GM19328 (cell line): ENCODE measurements at regions not wholly inside any gene's neighbourhood (a gene's known extent, or its start where the extent isn't known, plus 50 kb on each side); places are given as distances from the start of the nearest gene placed in this dataset.
"Not testable (repeated sequence)": the region's sequence is repeated elsewhere in the genome, so short reads cannot be mapped to it uniquely, and the experiment has no call there.

Source experiments
- ATAC-seq: cut with Tn5 transposase; IDR thresholded peaks from one replicate; pipeline ENCODE4 v1.9.1; 2021; ENCODE audit warnings: mild to moderate bottlenecking, moderate library complexity; ENCODE audit not compliant: unreplicated experiment

- ATAC-seq, result no peak
These were observed 126.1 kb upstream of the NOL4 start for GRCh38 chr18:34350778-34351177.

- no peak for ATAC-seq
These were observed 127.9 kb upstream of the NOL4 start for GRCh38 chr18:34352385-34353163.

GRCh38 chr18:34354351-34354750 is 129.6 kb upstream of the NOL4 start:
- no peak for ATAC-seq

- ATAC-seq, result no peak
These were observed 133.3 kb upstream of the NOL4 start for GRCh38 chr18:34357944-34358580.

- peak; percentile 63 for ATAC-seq
These were observed 134.2 kb upstream of the NOL4 start for GRCh38 chr18:34358923-34359322.

GRCh38 chr18:34364699-34365098 is 140.0 kb upstream of the NOL4 start:
- no peak for ATAC-seq

- no peak for ATAC-seq
These were observed 146.1 kb upstream of the NOL4 start for GRCh38 chr18:34370704-34371395.

- no peak for ATAC-seq
These were observed 155.6 kb upstream of the NOL4 start for GRCh38 chr18:34380326-34380725.

- no peak for ATAC-seq
These were observed 160.6 kb upstream of the NOL4 start for GRCh38 chr18:34385311-34385710.

GRCh38 chr18:34386803-34387202 is 162.1 kb upstream of the NOL4 start:
- ATAC-seq, result no peak

- no peak for ATAC-seq
These were observed 172.7 kb upstream of the NOL4 start for GRCh38 chr18:34397286-34397896.

- no peak for ATAC-seq
These were observed 175.2 kb upstream of the NOL4 start for GRCh38 chr18:34399892-34400291.

- ATAC-seq, result no peak
These were observed 176.1 kb upstream of the NOL4 start for GRCh38 chr18:34400834-34401233.

GRCh38 chr18:34401775-34402174 is 177.1 kb upstream of the NOL4 start:
- no peak for ATAC-seq

GRCh38 chr18:34407471-34407870 is 182.8 kb upstream of the NOL4 start:
- not testable (repeated sequence) for ATAC-seq

GRCh38 chr18:34411952-34412351 is 187.2 kb upstream of the NOL4 start:
- ATAC-seq, result no peak

GRCh38 chr18:34431042-34431441 is 206.3 kb upstream of the NOL4 start:
- ATAC-seq, result no peak

GRCh38 chr18:34444622-34445021 is 219.9 kb upstream of the NOL4 start:
- ATAC-seq, result no peak

GRCh38 chr18:34448662-34449061 is 223.9 kb upstream of the NOL4 start:
- no peak for ATAC-seq

- no peak for ATAC-seq
These were observed 233.0 kb upstream of the NOL4 start for GRCh38 chr18:34457761-34458160.

GRCh38 chr18:34458410-34458977 is 233.8 kb upstream of the NOL4 start:
- no peak for ATAC-seq
